H9 (cell line): ENCODE measurements at regions not wholly inside any gene's neighbourhood (a gene's known extent, or its start where the extent isn't known, plus 50 kb on each side); places are given as distances from the start of the nearest gene placed in this dataset.

Experiments used
- DNase-seq: peaks from one replicate; pipeline ENCODE4 v3.0.0-alpha.2; 2017
- H2AFZ ChIP-seq: one replicate; pipeline ENCODE4 v1.6.1; 2013; ENCODE audit warnings: mild to moderate bottlenecking, low read length, control low read depth, moderate library complexity
- H2AK5ac ChIP-seq: 2 replicates; pipeline ENCODE4 v1.6.1; 2013; ENCODE audit warnings: low read length, control low read depth, mixed read lengths; ENCODE audit not compliant: insufficient read length
- H2BK120ac ChIP-seq: one replicate; pipeline ENCODE4 v1.6.1; 2013; ENCODE audit warnings: low read depth, mild to moderate bottlenecking, low read length, control low read depth, inconsistent platforms; ENCODE audit not compliant: poor library complexity, severe bottlenecking
- H2BK12ac ChIP-seq: 2 replicates; pipeline ENCODE4 v1.6.1; 2013; ENCODE audit warnings: low read length, control low read depth, mixed read lengths, low read depth; ENCODE audit not compliant: insufficient read length
- H2BK15ac ChIP-seq: 2 replicates; pipeline ENCODE4 v1.6.1; 2013; ENCODE audit warnings: low read depth, low read length, control low read depth
- H2BK20ac ChIP-seq: one replicate; pipeline ENCODE4 v1.6.1; 2013; ENCODE audit warnings: low read depth, mild to moderate bottlenecking, low read length, control low read depth, inconsistent platforms; ENCODE audit not compliant: poor library complexity, severe bottlenecking
- H2BK5ac ChIP-seq: 2 replicates; pipeline ENCODE4 v1.6.1; 2013; ENCODE audit warnings: low read length, control low read depth, mixed read lengths; ENCODE audit not compliant: insufficient read length
- H3K14ac ChIP-seq: 2 replicates; pipeline ENCODE4 v1.6.1; 2013; ENCODE audit warnings: low read length, control low read depth; ENCODE audit not compliant: insufficient read depth
- H3K18ac ChIP-seq: 2 replicates; pipeline ENCODE4 v1.6.1; 2013; ENCODE audit warnings: low read depth, mild to moderate bottlenecking, mixed read lengths, low read length, control low read depth; ENCODE audit not compliant: insufficient read length
- H3K23ac ChIP-seq: 2 replicates; pipeline ENCODE4 v1.6.1; 2013; ENCODE audit warnings: low read length, control low read depth, mixed read lengths, low read depth; ENCODE audit not compliant: insufficient read length
- H3K23me2 ChIP-seq: 2 replicates; pipeline ENCODE4 v1.6.1; 2013; ENCODE audit warnings: low read depth, mild to moderate bottlenecking, mixed read lengths, low read length, control low read depth; ENCODE audit not compliant: insufficient read length, poor library complexity, severe bottlenecking
- H3K27ac ChIP-seq: 2 replicates; pipeline ENCODE4 v1.5.1; 2013; ENCODE audit warnings: low read length, control low read depth, mixed read lengths, low read depth; ENCODE audit not compliant: insufficient read length
- H3K27me3 ChIP-seq: 2 replicates; pipeline ENCODE4 v1.6.1; 2013; ENCODE audit warnings: low read length, control low read depth, inconsistent platforms; ENCODE audit not compliant: insufficient read depth
- H3K4ac ChIP-seq: 2 replicates; pipeline ENCODE4 v1.6.1; 2013; ENCODE audit warnings: low read depth, mild to moderate bottlenecking, control low read depth, inconsistent platforms, low read length, moderate library complexity
- H3K4me1 ChIP-seq: 2 replicates; pipeline ENCODE4 v1.6.1; 2013; ENCODE audit warnings: low read length, control low read depth, inconsistent platforms; ENCODE audit not compliant: insufficient read depth
- H3K4me2 ChIP-seq: 2 replicates; pipeline ENCODE4 v1.6.1; 2013; ENCODE audit warnings: low read length, control low read depth, mixed read lengths; ENCODE audit not compliant: insufficient read length, insufficient read depth
- H3K56ac ChIP-seq: 2 replicates; pipeline ENCODE4 v1.6.1; 2013; ENCODE audit warnings: low read depth, mild to moderate bottlenecking, mixed read lengths, low read length, control low read depth; ENCODE audit not compliant: insufficient read length
- H3K79me1 ChIP-seq: 2 replicates; pipeline ENCODE4 v1.6.1; 2013; ENCODE audit warnings: low read depth, mild to moderate bottlenecking, moderate library complexity, low read length, control low read depth, inconsistent platforms; ENCODE audit not compliant: insufficient read depth, poor library complexity, severe bottlenecking
- H3K79me2 ChIP-seq: 2 replicates; pipeline ENCODE4 v1.6.1; 2013; ENCODE audit warnings: low read length, control low read depth, inconsistent platforms; ENCODE audit not compliant: insufficient read depth
- H3K9ac ChIP-seq: 2 replicates; pipeline ENCODE4 v1.6.1; 2013; ENCODE audit warnings: low read length, control low read depth, mixed read lengths; ENCODE audit not compliant: insufficient read length; ENCODE audit errors: extremely low read depth
- H3K9me3 ChIP-seq: one replicate; pipeline ENCODE4 v1.6.1; 2013; ENCODE audit warnings: low read depth, low read length, inconsistent platforms; ENCODE audit not compliant: control insufficient read depth
- H3T11ph ChIP-seq: one replicate; pipeline ENCODE4 v1.6.1; 2013; ENCODE audit warnings: mild to moderate bottlenecking, low read length, control low read depth, inconsistent platforms
- H4K20me1 ChIP-seq: one replicate; pipeline ENCODE4 v1.6.1; 2013; ENCODE audit not compliant: control insufficient read depth, insufficient read length, insufficient read depth
- H4K5ac ChIP-seq: 2 replicates; pipeline ENCODE4 v1.6.1; 2013; ENCODE audit warnings: low read depth, mild to moderate bottlenecking, mixed read lengths, low read length, control low read depth; ENCODE audit not compliant: insufficient read length
- H4K8ac ChIP-seq: replicated peaks from 2 replicates; pipeline ENCODE4 v1.6.1; 2013; ENCODE audit warnings: low read length, control low read depth, mixed read lengths, low read depth; ENCODE audit not compliant: insufficient read length
- H4K91ac ChIP-seq: 2 replicates; pipeline ENCODE4 v1.6.1; 2013; ENCODE audit warnings: low read depth, mild to moderate bottlenecking, moderate library complexity, mixed read lengths, low read length, control low read depth; ENCODE audit not compliant: insufficient read length
- H3K27ac Mint-ChIP-seq, 3 experiments: 2 replicates in 2 of 3; 3 replicates in 1 of 3; pipeline ENCODE4 v1.8.0; 2020 to 2021; ENCODE audit warnings: mixed read lengths in 3 of 3, mild to moderate bottlenecking in 1 of 3, moderate library complexity in 1 of 3
- H3K27me3 Mint-ChIP-seq: 2 replicates; pipeline ENCODE4 v1.8.0; 2021; ENCODE audit warnings: low read depth, mild to moderate bottlenecking, moderate library complexity, mixed read lengths
- H3K36me3 Mint-ChIP-seq, 3 experiments: 2 replicates in 2 of 3; 3 replicates in 1 of 3; pipeline ENCODE4 v1.8.0; 2020 to 2021; ENCODE audit warnings: low read depth in 3 of 3, mixed read lengths in 3 of 3; ENCODE audit not compliant: insufficient read depth in 1 of 3
- H3K4me1 Mint-ChIP-seq, 2 experiments: 2 replicates each; pipeline ENCODE4 v1.8.0; 2020; ENCODE audit warnings: mixed read lengths in 2 of 2
- H3K4me3 Mint-ChIP-seq, 2 experiments: 2 replicates in 1 of 2; 3 replicates in 1 of 2; pipeline ENCODE4 v1.8.0; 2020 to 2021; ENCODE audit warnings: mild to moderate bottlenecking in 2 of 2, mixed read lengths in 2 of 2, moderate library complexity in 1 of 2
- H3K9me3 Mint-ChIP-seq, 2 experiments: 2 replicates in 1 of 2; 3 replicates in 1 of 2; pipeline ENCODE4 v1.8.0; 2020; ENCODE audit warnings: mild to moderate bottlenecking in 2 of 2, mixed read lengths in 2 of 2, moderate library complexity in 1 of 2
- WGBS: extraction: QIAGEN DNeasy Blood & Tissue Kit; methylation state at CpG from one replicate; pipeline ENCODE4 v1.1.7; 2013; ENCODE audit warnings: missing lambda C conversion rate, low lambda C conversion rate, mixed read lengths; ENCODE audit not compliant: insufficient read length; ENCODE audit errors: extremely low coverage; 5-methylcytosine and 5-hydroxymethylcytosine counted together
- TF ChIP-seq, protein P1 (sequence below): fragments of 200-600 bp; sonication (generic); conservative IDR thresholded peaks from 3 replicates; pipeline ENCODE4 v1.8.0; 2021; ENCODE audit warnings: antibody characterized with exemption, mild to moderate bottlenecking

DNA sequence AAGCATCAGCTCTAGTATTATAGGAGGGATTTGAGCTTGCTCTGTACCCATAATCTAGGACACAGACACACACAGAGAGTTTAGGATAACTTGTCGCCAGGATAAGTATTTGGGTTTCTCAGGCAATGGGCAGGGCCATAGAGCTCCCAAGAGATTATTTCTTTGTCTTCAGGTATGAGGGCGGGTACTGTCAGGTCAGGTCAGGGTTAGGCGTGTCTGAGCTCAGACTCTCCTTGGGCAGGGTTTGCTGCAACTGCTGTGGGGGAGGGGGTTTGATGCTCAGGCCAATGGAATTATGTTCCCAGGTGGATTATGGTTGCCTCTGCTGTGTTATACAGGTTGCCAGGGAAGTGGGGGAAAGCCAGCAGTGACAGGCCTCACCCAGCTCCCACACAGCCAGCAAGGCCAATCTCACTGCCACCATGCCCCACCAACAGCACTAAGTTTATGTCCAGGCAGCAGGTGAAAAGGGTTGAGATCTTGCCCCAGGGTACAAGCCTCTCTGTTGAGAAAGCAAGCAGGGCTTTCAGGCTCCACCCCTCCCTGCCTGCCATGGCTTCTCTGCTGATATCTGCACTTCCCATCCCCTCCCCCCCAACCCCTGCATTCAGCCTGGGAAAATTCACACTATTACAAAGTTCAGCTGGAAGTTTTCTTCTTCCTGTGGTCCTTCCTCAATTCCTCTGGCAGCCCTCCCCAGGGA, 101.3 kb downstream of the RRAGB start:
- Histone ChIP-seq H3K27ac (no peak overlapping the region), H3K79me2 (no peaks in the 10 kb centered on the region), H2AK5ac (no peak overlapping the region), H4K20me1 (no peaks in the 10 kb centered on the region), H3K14ac (no peak overlapping the region), H3K9ac (no peak overlapping the region), H3T11ph (no peak overlapping the region), H2BK120ac (no peak overlapping the region), H4K8ac (no peak overlapping the region), H3K4ac (no peak overlapping the region), H3K4me1 (peaks cover 2% of the 10 kb centered on the region; the same call in 1 of the 2 replicates), H2AFZ (no peak overlapping the region), H3K18ac (no peak overlapping the region), H2BK5ac (no peak overlapping the region), H3K56ac (no peak overlapping the region), H3K23ac (no peak overlapping the region), H3K27me3 (no peaks in the 10 kb centered on the region), H4K91ac (no peak overlapping the region), H2BK12ac (no peak overlapping the region), H3K23me2 (no peaks in the 10 kb centered on the region), H3K9me3 (peaks cover 25% of the 10 kb centered on the region), H3K4me2 (no peak overlapping the region), H3K79me1 (no peaks in the 10 kb centered on the region), H4K5ac (no peak overlapping the region), H2BK20ac (no peak overlapping the region), H2BK15ac (no peak overlapping the region)
- H3K27me3 Mint-ChIP-seq = no peaks in the 10 kb centered on the region; the same call in 1 of the 2 replicates
- peaks cover 9% of the 10 kb centered on the region in 2 experiments for H3K4me1 Mint-ChIP-seq
- no peak overlapping the region; a peak in 1 of 7 replicates for H3K27ac Mint-ChIP-seq
- no CpG with 5 or more reads among the region's 3 CpGs for WGBS
- H3K36me3 Mint-ChIP-seq = peaks cover 0 to 6% (median 3%) of the 10 kb centered on the region in 3 experiments; a peak in 1 of 7 replicates
- TF ChIP-seq, protein P1, sequence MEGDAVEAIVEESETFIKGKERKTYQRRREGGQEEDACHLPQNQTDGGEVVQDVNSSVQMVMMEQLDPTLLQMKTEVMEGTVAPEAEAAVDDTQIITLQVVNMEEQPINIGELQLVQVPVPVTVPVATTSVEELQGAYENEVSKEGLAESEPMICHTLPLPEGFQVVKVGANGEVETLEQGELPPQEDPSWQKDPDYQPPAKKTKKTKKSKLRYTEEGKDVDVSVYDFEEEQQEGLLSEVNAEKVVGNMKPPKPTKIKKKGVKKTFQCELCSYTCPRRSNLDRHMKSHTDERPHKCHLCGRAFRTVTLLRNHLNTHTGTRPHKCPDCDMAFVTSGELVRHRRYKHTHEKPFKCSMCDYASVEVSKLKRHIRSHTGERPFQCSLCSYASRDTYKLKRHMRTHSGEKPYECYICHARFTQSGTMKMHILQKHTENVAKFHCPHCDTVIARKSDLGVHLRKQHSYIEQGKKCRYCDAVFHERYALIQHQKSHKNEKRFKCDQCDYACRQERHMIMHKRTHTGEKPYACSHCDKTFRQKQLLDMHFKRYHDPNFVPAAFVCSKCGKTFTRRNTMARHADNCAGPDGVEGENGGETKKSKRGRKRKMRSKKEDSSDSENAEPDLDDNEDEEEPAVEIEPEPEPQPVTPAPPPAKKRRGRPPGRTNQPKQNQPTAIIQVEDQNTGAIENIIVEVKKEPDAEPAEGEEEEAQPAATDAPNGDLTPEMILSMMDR = no peak
- no peak overlapping the region; a peak in 1 of 5 replicates for H3K4me3 Mint-ChIP-seq
- peaks cover 84 to 88% of the 10 kb centered on the region in 2 experiments for H3K9me3 Mint-ChIP-seq
- DNase-seq = no peak
